ENCODE measurements at regions not wholly inside any gene's neighbourhood (a gene's known extent, or its start where the extent isn't known, plus 50 kb on each side); places are given as distances from the start of the nearest gene placed in this dataset.

- TF ChIP-seq CTCF (IDR thresholded peaks at IDR 0.05): no peak
- intact Hi-C loops (cut with DNase I; ENCODE audit: low total_unique reads): no loop called here
- Histone ChIP-seq H3K27ac (no peak overlapping the region), H3K27me3 (no peaks in the 10 kb centered on the region), H3K4me3 (no peak overlapping the region), H3K36me3 (no peaks in the 10 kb centered on the region), H3K9me3 (no peaks in the 10 kb centered on the region), H3K4me1 (no peaks in the 10 kb centered on the region)
- no peak for DNase-seq
Observed at GRCh38 chr5:68771732-68772131, 322.1 kb upstream of the SLC30A5 start.

GRCh38 chr5:68776381-68776780 lies 317.4 kb upstream of the SLC30A5 start:
- TF ChIP-seq CTCF (IDR thresholded peaks at IDR 0.05): no peak
- DNase-seq: no peak
- Histone ChIP-seq H3K9me3 (no peaks in the 10 kb centered on the region), H3K27ac (no peak overlapping the region), H3K4me3 (no peak overlapping the region), H3K4me1 (no peaks in the 10 kb centered on the region), H3K36me3 (no peaks in the 10 kb centered on the region), H3K27me3 (no peaks in the 10 kb centered on the region)
- intact Hi-C loops (cut with DNase I; ENCODE audit: low total_unique reads): no loop called here

- no peak for DNase-seq
- Histone ChIP-seq H3K36me3 (no peaks in the 10 kb centered on the region), H3K9me3 (no peaks in the 10 kb centered on the region), H3K27me3 (no peaks in the 10 kb centered on the region), H3K27ac (no peak overlapping the region), H3K4me1 (no peaks in the 10 kb centered on the region), H3K4me3 (no peak overlapping the region)
- TF ChIP-seq CTCF (IDR thresholded peaks at IDR 0.05): no peak
- intact Hi-C loops (cut with DNase I; ENCODE audit: low total_unique reads): no loop called here
Observed at GRCh38 chr5:68777135-68777534, 316.7 kb upstream of the SLC30A5 start.

- no peaks in the 10 kb centered on the region for H3K9me3 ChIP-seq
- TF ChIP-seq CTCF (IDR thresholded peaks at IDR 0.05): no peak
- H3K27ac ChIP-seq: no peak overlapping the region
- H3K4me1 ChIP-seq: no peaks in the 10 kb centered on the region
- H3K36me3 ChIP-seq: no peaks in the 10 kb centered on the region
- H3K27me3 ChIP-seq: no peaks in the 10 kb centered on the region
- no peak for DNase-seq
- intact Hi-C loops (cut with DNase I; ENCODE audit: low total_unique reads): no loop called here
- H3K4me3 ChIP-seq: no peak overlapping the region
Observed at GRCh38 chr5:68778484-68778883, 315.3 kb upstream of the SLC30A5 start.

- no peak for TF ChIP-seq CTCF (IDR thresholded peaks at IDR 0.05)
- no peak overlapping the region for H3K27ac ChIP-seq
- peaks cover 0 to 9% (median 0%) of the 10 kb centered on the region in 3 donors for H3K9me3 ChIP-seq
- no peaks in the 10 kb centered on the region for H3K36me3 ChIP-seq
- intact Hi-C loops (cut with DNase I; ENCODE audit: low total_unique reads): no loop called here
- no peak for DNase-seq
- no peaks in the 10 kb centered on the region for H3K27me3 ChIP-seq
- H3K4me3 ChIP-seq: no peak overlapping the region
- no peaks in the 10 kb centered on the region for H3K4me1 ChIP-seq
Observed at GRCh38 chr5:68780299-68780955, 313.4 kb upstream of the SLC30A5 start.

- no peak overlapping the region for H3K4me3 ChIP-seq
- no peaks in the 10 kb centered on the region for H3K36me3 ChIP-seq
- no peak overlapping the region for H3K27ac ChIP-seq
- peaks cover 0 to 14% (median 4%) of the 10 kb centered on the region in 4 donors for H3K4me1 ChIP-seq
- intact Hi-C loops (cut with DNase I; ENCODE audit: low total_unique reads): no loop called here
- peaks cover 0 to 8% (median 0%) of the 10 kb centered on the region in 3 donors for H3K9me3 ChIP-seq
- no peak for TF ChIP-seq CTCF (IDR thresholded peaks at IDR 0.05)
- DNase-seq: no peak
- no peaks in the 10 kb centered on the region for H3K27me3 ChIP-seq
Observed at GRCh38 chr5:68793074-68793473, 300.7 kb upstream of the SLC30A5 start.
